H9 (cell line): ENCODE measurements at regions not wholly inside any gene's neighbourhood (a gene's known extent, or its start where the extent isn't known, plus 50 kb on each side); places are given as distances from the start of the nearest gene placed in this dataset.

Experiments
- DNase-seq: peaks from one replicate; pipeline ENCODE4 v3.0.0-alpha.2; 2017
- H2AFZ ChIP-seq: one replicate; pipeline ENCODE4 v1.6.1; 2013; ENCODE audit warnings: mild to moderate bottlenecking, low read length, control low read depth, moderate library complexity
- H2AK5ac ChIP-seq: 2 replicates; pipeline ENCODE4 v1.6.1; 2013; ENCODE audit warnings: low read length, control low read depth, mixed read lengths; ENCODE audit not compliant: insufficient read length
- H2BK120ac ChIP-seq: one replicate; pipeline ENCODE4 v1.6.1; 2013; ENCODE audit warnings: low read depth, mild to moderate bottlenecking, low read length, control low read depth, inconsistent platforms; ENCODE audit not compliant: poor library complexity, severe bottlenecking
- H2BK12ac ChIP-seq: 2 replicates; pipeline ENCODE4 v1.6.1; 2013; ENCODE audit warnings: low read length, control low read depth, mixed read lengths, low read depth; ENCODE audit not compliant: insufficient read length
- H2BK15ac ChIP-seq: 2 replicates; pipeline ENCODE4 v1.6.1; 2013; ENCODE audit warnings: low read depth, low read length, control low read depth
- H2BK20ac ChIP-seq: one replicate; pipeline ENCODE4 v1.6.1; 2013; ENCODE audit warnings: low read depth, mild to moderate bottlenecking, low read length, control low read depth, inconsistent platforms; ENCODE audit not compliant: poor library complexity, severe bottlenecking
- H2BK5ac ChIP-seq: 2 replicates; pipeline ENCODE4 v1.6.1; 2013; ENCODE audit warnings: low read length, control low read depth, mixed read lengths; ENCODE audit not compliant: insufficient read length
- H3K14ac ChIP-seq: 2 replicates; pipeline ENCODE4 v1.6.1; 2013; ENCODE audit warnings: low read length, control low read depth; ENCODE audit not compliant: insufficient read depth
- H3K18ac ChIP-seq: 2 replicates; pipeline ENCODE4 v1.6.1; 2013; ENCODE audit warnings: low read depth, mild to moderate bottlenecking, mixed read lengths, low read length, control low read depth; ENCODE audit not compliant: insufficient read length
- H3K23ac ChIP-seq: 2 replicates; pipeline ENCODE4 v1.6.1; 2013; ENCODE audit warnings: low read length, control low read depth, mixed read lengths, low read depth; ENCODE audit not compliant: insufficient read length
- H3K23me2 ChIP-seq: 2 replicates; pipeline ENCODE4 v1.6.1; 2013; ENCODE audit warnings: low read depth, mild to moderate bottlenecking, mixed read lengths, low read length, control low read depth; ENCODE audit not compliant: insufficient read length, poor library complexity, severe bottlenecking
- H3K27ac ChIP-seq: 2 replicates; pipeline ENCODE4 v1.5.1; 2013; ENCODE audit warnings: low read length, control low read depth, mixed read lengths, low read depth; ENCODE audit not compliant: insufficient read length
- H3K27me3 ChIP-seq: 2 replicates; pipeline ENCODE4 v1.6.1; 2013; ENCODE audit warnings: low read length, control low read depth, inconsistent platforms; ENCODE audit not compliant: insufficient read depth
- H3K4ac ChIP-seq: 2 replicates; pipeline ENCODE4 v1.6.1; 2013; ENCODE audit warnings: low read depth, mild to moderate bottlenecking, control low read depth, inconsistent platforms, low read length, moderate library complexity
- H3K4me1 ChIP-seq: 2 replicates; pipeline ENCODE4 v1.6.1; 2013; ENCODE audit warnings: low read length, control low read depth, inconsistent platforms; ENCODE audit not compliant: insufficient read depth
- H3K4me2 ChIP-seq: 2 replicates; pipeline ENCODE4 v1.6.1; 2013; ENCODE audit warnings: low read length, control low read depth, mixed read lengths; ENCODE audit not compliant: insufficient read length, insufficient read depth
- H3K56ac ChIP-seq: 2 replicates; pipeline ENCODE4 v1.6.1; 2013; ENCODE audit warnings: low read depth, mild to moderate bottlenecking, mixed read lengths, low read length, control low read depth; ENCODE audit not compliant: insufficient read length
- H3K79me1 ChIP-seq: 2 replicates; pipeline ENCODE4 v1.6.1; 2013; ENCODE audit warnings: low read depth, mild to moderate bottlenecking, moderate library complexity, low read length, control low read depth, inconsistent platforms; ENCODE audit not compliant: insufficient read depth, poor library complexity, severe bottlenecking
- H3K79me2 ChIP-seq: 2 replicates; pipeline ENCODE4 v1.6.1; 2013; ENCODE audit warnings: low read length, control low read depth, inconsistent platforms; ENCODE audit not compliant: insufficient read depth
- H3K9ac ChIP-seq: 2 replicates; pipeline ENCODE4 v1.6.1; 2013; ENCODE audit warnings: low read length, control low read depth, mixed read lengths; ENCODE audit not compliant: insufficient read length; ENCODE audit errors: extremely low read depth
- H3K9me3 ChIP-seq: one replicate; pipeline ENCODE4 v1.6.1; 2013; ENCODE audit warnings: low read depth, low read length, inconsistent platforms; ENCODE audit not compliant: control insufficient read depth
- H3T11ph ChIP-seq: one replicate; pipeline ENCODE4 v1.6.1; 2013; ENCODE audit warnings: mild to moderate bottlenecking, low read length, control low read depth, inconsistent platforms
- H4K20me1 ChIP-seq: one replicate; pipeline ENCODE4 v1.6.1; 2013; ENCODE audit not compliant: control insufficient read depth, insufficient read length, insufficient read depth
- H4K5ac ChIP-seq: 2 replicates; pipeline ENCODE4 v1.6.1; 2013; ENCODE audit warnings: low read depth, mild to moderate bottlenecking, mixed read lengths, low read length, control low read depth; ENCODE audit not compliant: insufficient read length
- H4K8ac ChIP-seq: replicated peaks from 2 replicates; pipeline ENCODE4 v1.6.1; 2013; ENCODE audit warnings: low read length, control low read depth, mixed read lengths, low read depth; ENCODE audit not compliant: insufficient read length
- H4K91ac ChIP-seq: 2 replicates; pipeline ENCODE4 v1.6.1; 2013; ENCODE audit warnings: low read depth, mild to moderate bottlenecking, moderate library complexity, mixed read lengths, low read length, control low read depth; ENCODE audit not compliant: insufficient read length
- H3K27ac Mint-ChIP-seq, 3 experiments: 2 replicates in 2 of 3; 3 replicates in 1 of 3; pipeline ENCODE4 v1.8.0; 2020 to 2021; ENCODE audit warnings: mixed read lengths in 3 of 3, mild to moderate bottlenecking in 1 of 3, moderate library complexity in 1 of 3
- H3K27me3 Mint-ChIP-seq: 2 replicates; pipeline ENCODE4 v1.8.0; 2021; ENCODE audit warnings: low read depth, mild to moderate bottlenecking, moderate library complexity, mixed read lengths
- H3K36me3 Mint-ChIP-seq, 3 experiments: 2 replicates in 2 of 3; 3 replicates in 1 of 3; pipeline ENCODE4 v1.8.0; 2020 to 2021; ENCODE audit warnings: low read depth in 3 of 3, mixed read lengths in 3 of 3; ENCODE audit not compliant: insufficient read depth in 1 of 3
- H3K4me1 Mint-ChIP-seq, 2 experiments: 2 replicates each; pipeline ENCODE4 v1.8.0; 2020; ENCODE audit warnings: mixed read lengths in 2 of 2
- H3K4me3 Mint-ChIP-seq, 2 experiments: 2 replicates in 1 of 2; 3 replicates in 1 of 2; pipeline ENCODE4 v1.8.0; 2020 to 2021; ENCODE audit warnings: mild to moderate bottlenecking in 2 of 2, mixed read lengths in 2 of 2, moderate library complexity in 1 of 2
- H3K9me3 Mint-ChIP-seq, 2 experiments: 2 replicates in 1 of 2; 3 replicates in 1 of 2; pipeline ENCODE4 v1.8.0; 2020; ENCODE audit warnings: mild to moderate bottlenecking in 2 of 2, mixed read lengths in 2 of 2, moderate library complexity in 1 of 2
- CTCF ChIP-seq: fragments of 200-600 bp; sonication (generic); conservative IDR thresholded peaks from 3 replicates; pipeline ENCODE4 v1.8.0; 2021; ENCODE audit warnings: antibody characterized with exemption, mild to moderate bottlenecking
- WGBS: extraction: QIAGEN DNeasy Blood & Tissue Kit; methylation state at CpG from one replicate; pipeline ENCODE4 v1.1.7; 2013; ENCODE audit warnings: missing lambda C conversion rate, low lambda C conversion rate, mixed read lengths; ENCODE audit not compliant: insufficient read length; ENCODE audit errors: extremely low coverage; 5-methylcytosine and 5-hydroxymethylcytosine counted together

DNA sequence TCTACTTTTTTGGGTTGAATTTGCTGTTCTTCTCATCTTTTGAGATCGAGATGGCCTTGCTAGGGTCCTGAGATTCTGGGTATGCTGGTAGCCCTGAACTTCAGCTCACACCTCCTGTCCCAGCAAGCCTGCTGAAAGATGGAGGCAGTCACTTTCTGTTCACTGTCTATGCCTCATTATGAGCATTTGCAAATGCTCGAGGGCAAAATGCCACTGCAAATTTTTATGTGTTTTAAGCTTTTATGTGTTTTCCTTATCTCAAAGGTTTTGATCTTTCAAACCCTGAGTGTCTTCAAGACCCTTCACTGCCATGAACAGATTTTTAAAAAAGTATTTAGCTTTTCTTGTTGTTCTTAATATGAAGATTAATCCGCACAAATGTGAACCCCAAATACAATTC, 766.7 kb upstream of the HS6ST1 start:
- WGBS, result no CpG with 5 or more reads among the region's 3 CpGs
- no peaks in the 10 kb centered on the region for H3K9me3 Mint-ChIP-seq
- no peak overlapping the region for H3K9ac ChIP-seq
- H2BK15ac ChIP-seq, result no peak overlapping the region
- H3K23ac ChIP-seq, result no peak overlapping the region
- no peak overlapping the region for H2AFZ ChIP-seq
- peaks cover 8 to 12% of the 10 kb centered on the region in 2 experiments for H3K4me1 Mint-ChIP-seq
- H3K27me3 Mint-ChIP-seq, result no peaks in the 10 kb centered on the region; the same call in 1 of the 2 replicates
- H3K79me1 ChIP-seq, result no peaks in the 10 kb centered on the region
- H3K23me2 ChIP-seq, result no peaks in the 10 kb centered on the region
- no peak overlapping the region for H3K4ac ChIP-seq
- no peak overlapping the region for H2BK12ac ChIP-seq
- H3K14ac ChIP-seq, result no peak overlapping the region
- no peak for TF ChIP-seq CTCF
- no peak overlapping the region for H3K4me2 ChIP-seq
- no peak overlapping the region for H2AK5ac ChIP-seq
- H4K5ac ChIP-seq, result no peak overlapping the region
- H3K27me3 ChIP-seq, result no peaks in the 10 kb centered on the region
- H4K91ac ChIP-seq, result no peak overlapping the region
- no peak overlapping the region for H3K56ac ChIP-seq
- no peaks in the 10 kb centered on the region for H3K79me2 ChIP-seq
- no peak overlapping the region for H4K8ac ChIP-seq
- no peak overlapping the region for H2BK20ac ChIP-seq
- H3K4me3 Mint-ChIP-seq, result no peak overlapping the region
- no peak overlapping the region for H3K18ac ChIP-seq
- H3K27ac Mint-ChIP-seq, result no peak overlapping the region
- no peaks in the 10 kb centered on the region for H3K9me3 ChIP-seq
- DNase-seq, result no peak
- no peak overlapping the region for H2BK5ac ChIP-seq
- no peak overlapping the region for H3T11ph ChIP-seq
- H3K36me3 Mint-ChIP-seq, result no peaks in the 10 kb centered on the region
- H2BK120ac ChIP-seq, result no peak overlapping the region
- no peaks in the 10 kb centered on the region for H3K4me1 ChIP-seq
- no peaks in the 10 kb centered on the region for H4K20me1 ChIP-seq
- no peak overlapping the region for H3K27ac ChIP-seq
